ENCODE measurements at regions not wholly inside any gene's neighbourhood (a gene's known extent, or its start where the extent isn't known, plus 50 kb on each side); places are given as distances from the start of the nearest gene placed in this dataset.

- TF ChIP-seq POLR2AphosphoS5 (IDR thresholded peaks at IDR 0.05; ENCODE audit: low read depth, low read length) (no peak), POLR2A (IDR thresholded peaks at IDR 0.05; ENCODE audit: low read depth, low read length) (no peak)
Measured at GRCh38 chr1:60169206-60169605, 95.6 kb upstream of the C1orf87 start.

Data from GM12892 (cell line).